ENCODE measurements at regions not wholly inside any gene's neighbourhood (a gene's known extent, or its start where the extent isn't known, plus 50 kb on each side); places are given as distances from the start of the nearest gene placed in this dataset.

DNA sequence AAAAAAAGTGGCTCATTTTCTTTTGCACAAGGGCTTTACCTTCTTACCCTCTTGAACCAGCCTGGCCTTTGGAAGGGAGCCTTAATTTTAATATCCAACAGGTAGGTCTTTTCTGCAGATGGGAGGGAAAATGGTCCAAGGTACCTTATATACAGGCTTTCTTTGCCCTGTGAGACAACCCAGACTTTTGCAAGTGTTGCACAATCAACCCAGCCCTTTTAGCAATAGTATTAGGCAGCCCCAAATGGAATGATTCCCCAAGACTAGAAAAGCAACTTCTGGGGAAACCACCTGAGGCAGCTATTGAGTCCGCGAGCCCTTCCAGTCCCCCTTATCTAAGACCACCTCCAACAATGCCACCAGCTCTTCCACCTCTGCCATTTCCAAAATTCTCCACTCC, 1138.3 kb downstream of the XPNPEP1 start:
- peaks cover 31% of the 10 kb centered on the region for H3K36me3 Mint-ChIP-seq
- peaks cover 44% of the 10 kb centered on the region for H3K9me3 Mint-ChIP-seq
- no peak overlapping the region for H3K27ac Mint-ChIP-seq
- H3K4me1 Mint-ChIP-seq, result no peaks in the 10 kb centered on the region
- ChIA-PET CTCF (no interaction called here), POLR2A (no interaction called here)
- no peak for DNase-seq (ENCODE audit: low spot score)
- no peak overlapping the region for H3K4me3 Mint-ChIP-seq
- peaks cover 22% of the 10 kb centered on the region for H3K27me3 Mint-ChIP-seq (ENCODE audit: low read depth)
- ATAC-seq, result no peak
- TF ChIP-seq GABPB1 (CRISPR knock-in tag; IDR thresholded peaks at IDR 0.05) (no peak), NFYB (CRISPR knock-in tag; conservative IDR thresholded peaks at IDR 0.05; ENCODE audit: low read depth) (no peak), TCF7 (CRISPR knock-in tag; IDR thresholded peaks at IDR 0.05; ENCODE audit: low read depth) (no peak), NR3C1 (CRISPR knock-in tag; conservative IDR thresholded peaks at IDR 0.05; ENCODE audit: low read depth) (no peak), ZNF396 (CRISPR knock-in tag; IDR thresholded peaks at IDR 0.05; ENCODE audit: borderline replicate concordance) (no peak), EMX1 (CRISPR knock-in tag; IDR thresholded peaks at IDR 0.05) (no peak), CREM (CRISPR knock-in tag; IDR thresholded peaks at IDR 0.05) (no peak), FOXJ3 (CRISPR knock-in tag; IDR thresholded peaks at IDR 0.05; ENCODE audit: borderline replicate concordance) (no peak), ELF4 (CRISPR knock-in tag; IDR thresholded peaks at IDR 0.05; ENCODE audit: low read depth) (no peak), MXD4 (CRISPR knock-in tag; IDR thresholded peaks at IDR 0.05; ENCODE audit: borderline replicate concordance) (no peak)
- TF ChIP-seq, protein P1, sequence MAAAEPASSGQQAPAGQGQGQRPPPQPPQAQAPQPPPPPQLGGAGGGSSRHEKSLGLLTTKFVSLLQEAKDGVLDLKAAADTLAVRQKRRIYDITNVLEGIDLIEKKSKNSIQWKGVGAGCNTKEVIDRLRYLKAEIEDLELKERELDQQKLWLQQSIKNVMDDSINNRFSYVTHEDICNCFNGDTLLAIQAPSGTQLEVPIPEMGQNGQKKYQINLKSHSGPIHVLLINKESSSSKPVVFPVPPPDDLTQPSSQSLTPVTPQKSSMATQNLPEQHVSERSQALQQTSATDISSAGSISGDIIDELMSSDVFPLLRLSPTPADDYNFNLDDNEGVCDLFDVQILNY (CRISPR knock-in tag; IDR thresholded peaks at IDR 0.05), result no peak
- TF ChIP-seq, protein P2, sequence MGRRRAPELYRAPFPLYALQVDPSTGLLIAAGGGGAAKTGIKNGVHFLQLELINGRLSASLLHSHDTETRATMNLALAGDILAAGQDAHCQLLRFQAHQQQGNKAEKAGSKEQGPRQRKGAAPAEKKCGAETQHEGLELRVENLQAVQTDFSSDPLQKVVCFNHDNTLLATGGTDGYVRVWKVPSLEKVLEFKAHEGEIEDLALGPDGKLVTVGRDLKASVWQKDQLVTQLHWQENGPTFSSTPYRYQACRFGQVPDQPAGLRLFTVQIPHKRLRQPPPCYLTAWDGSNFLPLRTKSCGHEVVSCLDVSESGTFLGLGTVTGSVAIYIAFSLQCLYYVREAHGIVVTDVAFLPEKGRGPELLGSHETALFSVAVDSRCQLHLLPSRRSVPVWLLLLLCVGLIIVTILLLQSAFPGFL (CRISPR knock-in tag; IDR thresholded peaks at IDR 0.05; ENCODE audit: borderline replicate concordance), result no peak
- TF ChIP-seq, protein P3, sequence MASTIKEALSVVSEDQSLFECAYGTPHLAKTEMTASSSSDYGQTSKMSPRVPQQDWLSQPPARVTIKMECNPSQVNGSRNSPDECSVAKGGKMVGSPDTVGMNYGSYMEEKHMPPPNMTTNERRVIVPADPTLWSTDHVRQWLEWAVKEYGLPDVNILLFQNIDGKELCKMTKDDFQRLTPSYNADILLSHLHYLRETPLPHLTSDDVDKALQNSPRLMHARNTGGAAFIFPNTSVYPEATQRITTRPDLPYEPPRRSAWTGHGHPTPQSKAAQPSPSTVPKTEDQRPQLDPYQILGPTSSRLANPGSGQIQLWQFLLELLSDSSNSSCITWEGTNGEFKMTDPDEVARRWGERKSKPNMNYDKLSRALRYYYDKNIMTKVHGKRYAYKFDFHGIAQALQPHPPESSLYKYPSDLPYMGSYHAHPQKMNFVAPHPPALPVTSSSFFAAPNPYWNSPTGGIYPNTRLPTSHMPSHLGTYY (CRISPR knock-in tag; IDR thresholded peaks at IDR 0.05), result no peak

DNA sequence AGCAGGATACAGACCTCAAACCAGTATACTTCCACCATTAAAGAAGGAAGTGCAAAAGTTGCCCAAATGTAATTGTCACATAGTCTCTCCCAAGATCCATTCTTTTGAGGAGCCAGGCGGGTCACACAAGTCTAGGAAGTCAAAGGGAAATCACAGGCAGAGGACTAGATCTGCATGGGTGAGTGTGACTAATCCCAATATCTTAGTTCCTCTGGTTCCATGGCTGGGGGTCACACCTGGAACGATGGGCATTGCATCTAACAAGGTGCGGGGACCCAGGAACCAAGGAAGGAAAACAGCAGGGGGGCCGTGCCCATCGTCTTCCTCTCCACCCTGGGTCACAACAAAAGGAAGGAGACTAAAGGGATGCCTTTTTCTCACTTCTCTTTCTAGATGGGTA, 1138.8 kb downstream of the XPNPEP1 start:
- H3K9me3 Mint-ChIP-seq, result peaks cover 44% of the 10 kb centered on the region
- H3K4me1 Mint-ChIP-seq, result no peaks in the 10 kb centered on the region
- no peak for ATAC-seq
- ChIA-PET POLR2A (no interaction called here), CTCF (no interaction called here)
- no peak for DNase-seq (ENCODE audit: low spot score)
- H3K27me3 Mint-ChIP-seq (ENCODE audit: low read depth), result peaks cover 22% of the 10 kb centered on the region
- H3K4me3 Mint-ChIP-seq, result no peak overlapping the region
- H3K27ac Mint-ChIP-seq, result no peak overlapping the region
- TF ChIP-seq, protein P2 (CRISPR knock-in tag; IDR thresholded peaks at IDR 0.05; ENCODE audit: borderline replicate concordance), result no peak
- TF ChIP-seq, protein P4, sequence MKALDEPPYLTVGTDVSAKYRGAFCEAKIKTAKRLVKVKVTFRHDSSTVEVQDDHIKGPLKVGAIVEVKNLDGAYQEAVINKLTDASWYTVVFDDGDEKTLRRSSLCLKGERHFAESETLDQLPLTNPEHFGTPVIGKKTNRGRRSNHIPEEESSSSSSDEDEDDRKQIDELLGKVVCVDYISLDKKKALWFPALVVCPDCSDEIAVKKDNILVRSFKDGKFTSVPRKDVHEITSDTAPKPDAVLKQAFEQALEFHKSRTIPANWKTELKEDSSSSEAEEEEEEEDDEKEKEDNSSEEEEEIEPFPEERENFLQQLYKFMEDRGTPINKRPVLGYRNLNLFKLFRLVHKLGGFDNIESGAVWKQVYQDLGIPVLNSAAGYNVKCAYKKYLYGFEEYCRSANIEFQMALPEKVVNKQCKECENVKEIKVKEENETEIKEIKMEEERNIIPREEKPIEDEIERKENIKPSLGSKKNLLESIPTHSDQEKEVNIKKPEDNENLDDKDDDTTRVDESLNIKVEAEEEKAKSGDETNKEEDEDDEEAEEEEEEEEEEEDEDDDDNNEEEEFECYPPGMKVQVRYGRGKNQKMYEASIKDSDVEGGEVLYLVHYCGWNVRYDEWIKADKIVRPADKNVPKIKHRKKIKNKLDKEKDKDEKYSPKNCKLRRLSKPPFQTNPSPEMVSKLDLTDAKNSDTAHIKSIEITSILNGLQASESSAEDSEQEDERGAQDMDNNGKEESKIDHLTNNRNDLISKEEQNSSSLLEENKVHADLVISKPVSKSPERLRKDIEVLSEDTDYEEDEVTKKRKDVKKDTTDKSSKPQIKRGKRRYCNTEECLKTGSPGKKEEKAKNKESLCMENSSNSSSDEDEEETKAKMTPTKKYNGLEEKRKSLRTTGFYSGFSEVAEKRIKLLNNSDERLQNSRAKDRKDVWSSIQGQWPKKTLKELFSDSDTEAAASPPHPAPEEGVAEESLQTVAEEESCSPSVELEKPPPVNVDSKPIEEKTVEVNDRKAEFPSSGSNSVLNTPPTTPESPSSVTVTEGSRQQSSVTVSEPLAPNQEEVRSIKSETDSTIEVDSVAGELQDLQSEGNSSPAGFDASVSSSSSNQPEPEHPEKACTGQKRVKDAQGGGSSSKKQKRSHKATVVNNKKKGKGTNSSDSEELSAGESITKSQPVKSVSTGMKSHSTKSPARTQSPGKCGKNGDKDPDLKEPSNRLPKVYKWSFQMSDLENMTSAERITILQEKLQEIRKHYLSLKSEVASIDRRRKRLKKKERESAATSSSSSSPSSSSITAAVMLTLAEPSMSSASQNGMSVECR (CRISPR knock-in tag; IDR thresholded peaks at IDR 0.05; ENCODE audit: borderline replicate concordance), result no peak
- TF ChIP-seq ZNF219 (CRISPR knock-in tag; IDR thresholded peaks at IDR 0.05; ENCODE audit: borderline replicate concordance), result no peak
- H3K36me3 Mint-ChIP-seq, result peaks cover 31% of the 10 kb centered on the region

All from WTC11 (cell line).